HCT116 (cell line): ENCODE measurements at regions not wholly inside any gene's neighbourhood (a gene's known extent, or its start where the extent isn't known, plus 50 kb on each side); places are given as distances from the start of the nearest gene placed in this dataset.

Experiments
- ATAC-seq: fragments of 200-7000 bp; cut with Tn5 transposase; 2 replicates; pipeline ENCODE4 v1.9.1; 2020; ENCODE audit warnings: mild to moderate bottlenecking, moderate library complexity
- BruUV-seq: library from RNA; stranded (reverse); fragments of 400-500 nt; replicated peaks from 2 replicates; lab custom pipeline; 2021; lab: Mats Ljungman, UMichigan
- CTCF ChIA-PET: fragments of 300-600 bp; sonication (Branson Sonifier 250); formaldehyde crosslinking; loops from one replicate; lab custom pipeline; 2021; ENCODE audit warnings: antibody characterized with exemption; lab: Charles Lee
- POLR2A ChIA-PET: fragments of 300-600, 350-600 bp; sonication (Branson Sonifier 250); formaldehyde crosslinking; loops from one replicate; lab custom pipeline; 2021; ENCODE audit warnings: antibody characterized with exemption; lab: Charles Lee
- RAD21 ChIA-PET, 2 experiments: fragments of 300-600 bp; sonication (Branson Sonifier 250); formaldehyde crosslinking; loops; one replicate each; lab custom pipeline; 2023; ENCODE audit warnings: low total read pairs in 2 of 2; ENCODE audit not compliant: uncharacterized antibody in 2 of 2, unreplicated experiment in 2 of 2, low non-redundant PET in 1 of 2; lab: Charles Lee
- DNase-seq: peaks from one replicate; pipeline ENCODE4 v3.0.0-alpha.2; 2010; ENCODE audit warnings: low read depth, low spot score
- H2AFZ ChIP-seq: fragments of 200-600 bp; shearing (Covaris generic), sonication (generic); 2 replicates; pipeline ENCODE4 v1.6.1; 2017; ENCODE audit warnings: low read depth, mixed run types, mixed read lengths, antibody characterized with exemption, low read length; ENCODE audit not compliant: poor library complexity, severe bottlenecking
- H3K27ac ChIP-seq: 2 replicates; pipeline ENCODE4 v1.5.1; 2012; ENCODE audit warnings: low read depth, low read length
- H3K27me3 ChIP-seq: fragments of 200-600 bp; sonication (generic); 2 replicates; pipeline ENCODE4 v1.6.1; 2016; ENCODE audit warnings: mixed run types, low read length, mixed read lengths; ENCODE audit not compliant: insufficient read depth
- H3K36me3 ChIP-seq, 2 experiments: fragments of 200-500 bp in 1 of 2; fragments of 200-600 bp in 1 of 2; sonication (Bioruptor generic) in 1 of 2; sonication (generic) in 1 of 2; 2 replicates each; pipeline versions ENCODE4 v1.5.1 to v1.6.1; 2014 to 2016; ENCODE audit warnings: low read length in 2 of 2, inconsistent platforms in 1 of 2, mixed read lengths in 1 of 2, mixed run types in 1 of 2; ENCODE audit not compliant: insufficient read depth in 2 of 2, control insufficient read depth in 1 of 2
- H3K4me1 ChIP-seq, 2 experiments: fragments of 200-600 bp in 1 of 2; sonication (generic) in 1 of 2; 2 replicates each; pipeline versions ENCODE4 v1.5.1 to v1.6.1; 2012 to 2017; ENCODE audit warnings: low read length in 2 of 2, inconsistent platforms in 1 of 2, mild to moderate bottlenecking in 1 of 2, mixed read lengths in 1 of 2, mixed run types in 1 of 2, moderate library complexity in 1 of 2; ENCODE audit not compliant: insufficient read depth in 2 of 2, control insufficient read depth in 1 of 2
- H3K4me2 ChIP-seq: fragments of 200-600 bp; sonication (generic); 2 replicates; pipeline ENCODE4 v1.6.1; 2017; ENCODE audit warnings: mixed run types, low read length, mixed read lengths
- H3K4me3 ChIP-seq, 2 experiments: fragments of 200-600 bp in 1 of 2; sonication (generic) in 1 of 2; replicated peaks in 1 of 2; 2 replicates each; pipeline ENCODE4 v1.5.1; 2011 to 2016; ENCODE audit warnings: low read length in 2 of 2, control low read depth in 1 of 2, low read depth in 1 of 2, mild to moderate bottlenecking in 1 of 2, mixed read lengths in 1 of 2, mixed run types in 1 of 2
- H3K79me2 ChIP-seq: fragments of 200-600 bp; sonication (generic); 2 replicates; pipeline ENCODE4 v1.6.1; 2017; ENCODE audit warnings: mild to moderate bottlenecking, mixed run types, low read length, moderate library complexity, mixed read lengths; ENCODE audit not compliant: insufficient read depth
- H3K9ac ChIP-seq: fragments of 200-600 bp; sonication (generic); 2 replicates; pipeline ENCODE4 v1.6.1; 2016; ENCODE audit warnings: low read length, mixed read lengths
- H3K9me2 ChIP-seq: fragments of 200-600 bp; sonication (generic), shearing (Covaris generic); 2 replicates; pipeline ENCODE4 v1.6.1; 2017; ENCODE audit warnings: mixed run types, mild to moderate bottlenecking, moderate library complexity; ENCODE audit not compliant: insufficient read depth
- H3K9me3 ChIP-seq, 2 experiments: fragments of 200-500 bp in 1 of 2; fragments of 200-600 bp in 1 of 2; sonication (Bioruptor generic) in 1 of 2; sonication (generic) in 1 of 2; 2 replicates each; pipeline ENCODE4 v1.6.1; 2014 to 2017; ENCODE audit warnings: low read length in 2 of 2, mixed read lengths in 2 of 2, inconsistent platforms in 1 of 2, low read depth in 1 of 2, mild to moderate bottlenecking in 1 of 2, mixed run types in 1 of 2, moderate library complexity in 1 of 2; ENCODE audit not compliant: control insufficient read depth in 1 of 2, insufficient read depth in 1 of 2
- H4K20me1 ChIP-seq: fragments of 200-600 bp; sonication (generic), shearing (Covaris generic); 2 replicates; pipeline ENCODE4 v1.6.1; 2017; ENCODE audit warnings: mixed run types, mild to moderate bottlenecking, moderate library complexity; ENCODE audit not compliant: insufficient read depth
- CBX3 ChIP-seq: IDR thresholded peaks from 2 replicates; pipeline ENCODE4 v1.6.1; 2012; ENCODE audit warnings: low read depth
- CEBPB ChIP-seq: IDR thresholded peaks from 2 replicates; pipeline ENCODE4 v1.6.1; 2012; ENCODE audit warnings: low read depth
- EGR1 ChIP-seq: IDR thresholded peaks from 2 replicates; pipeline ENCODE4 v1.6.1; 2012; ENCODE audit warnings: low read depth
- ELF1 ChIP-seq: IDR thresholded peaks from 2 replicates; pipeline ENCODE4 v1.6.1; 2012; ENCODE audit warnings: low read depth, borderline replicate concordance
- JUND ChIP-seq: IDR thresholded peaks from 2 replicates; pipeline ENCODE4 v1.6.1; 2012
- POLR2A ChIP-seq: IDR thresholded peaks from 2 replicates; pipeline ENCODE4 v1.7.0; 2011; ENCODE audit warnings: borderline replicate concordance; ENCODE audit not compliant: insufficient read depth, insufficient read length; ENCODE audit errors: extremely low read depth
- POLR2AphosphoS5 ChIP-seq: IDR thresholded peaks from 2 replicates; pipeline ENCODE4 v1.6.1; 2011; ENCODE audit warnings: mild to moderate bottlenecking, low read depth, low read length, moderate library complexity
- RAD21 ChIP-seq: IDR thresholded peaks from 2 replicates; pipeline ENCODE4 v1.6.1; 2012; ENCODE audit warnings: low read depth, mild to moderate bottlenecking
- SIN3A ChIP-seq: IDR thresholded peaks from 2 replicates; pipeline ENCODE4 v1.6.1; 2012; ENCODE audit warnings: low read depth
- SP1 ChIP-seq: IDR thresholded peaks from 2 replicates; pipeline ENCODE4 v1.6.1; 2012; ENCODE audit warnings: low read depth
- SRF ChIP-seq: IDR thresholded peaks from 2 replicates; pipeline ENCODE4 v1.6.1; 2012; ENCODE audit warnings: low read depth
- ZFX ChIP-seq: fragments of 450-650 bp; IDR thresholded peaks from 2 replicates; pipeline ENCODE4 v1.6.1; 2017
- ZNF274 ChIP-seq: fragments of 200-500 bp; sonication (Bioruptor generic); IDR thresholded peaks from 2 replicates; pipeline ENCODE4 v1.6.1; 2014; ENCODE audit warnings: mild to moderate bottlenecking, low read depth, low read length, inconsistent platforms
- intact Hi-C: fragments of 100-400 bp; cut with micrococcal nuclease; formaldehyde crosslinking; loops from 2 replicates; pipeline ENCODE4 v1.10.0; 2022
- TF ChIP-seq, protein P1 (sequence below), 3 experiments: fragments of 200-600 bp in 1 of 3; sonication (generic) in 1 of 3; IDR thresholded peaks in 2 of 3; conservative IDR thresholded peaks in 1 of 3; 2 replicates each; pipeline ENCODE4 v1.5.1; 2012 to 2017; ENCODE audit warnings: low read depth in 2 of 3, low read length in 2 of 3, antibody characterized with exemption in 1 of 3, borderline replicate concordance in 1 of 3, control low read depth in 1 of 3, mild to moderate bottlenecking in 1 of 3, mixed read lengths in 1 of 3, mixed run types in 1 of 3, moderate library complexity in 1 of 3; ENCODE audit not compliant: insufficient read depth in 1 of 3
- TF ChIP-seq, protein P2 (sequence below): IDR thresholded peaks from 2 replicates; pipeline ENCODE4 v1.6.1; 2012; ENCODE audit warnings: low read depth
- TF ChIP-seq, protein P3 (sequence below): IDR thresholded peaks from 2 replicates; pipeline ENCODE4 v1.6.1; 2011; ENCODE audit warnings: mild to moderate bottlenecking, low read length, moderate library complexity; ENCODE audit not compliant: insufficient replicate concordance; ENCODE audit errors: extremely low read depth

DNA sequence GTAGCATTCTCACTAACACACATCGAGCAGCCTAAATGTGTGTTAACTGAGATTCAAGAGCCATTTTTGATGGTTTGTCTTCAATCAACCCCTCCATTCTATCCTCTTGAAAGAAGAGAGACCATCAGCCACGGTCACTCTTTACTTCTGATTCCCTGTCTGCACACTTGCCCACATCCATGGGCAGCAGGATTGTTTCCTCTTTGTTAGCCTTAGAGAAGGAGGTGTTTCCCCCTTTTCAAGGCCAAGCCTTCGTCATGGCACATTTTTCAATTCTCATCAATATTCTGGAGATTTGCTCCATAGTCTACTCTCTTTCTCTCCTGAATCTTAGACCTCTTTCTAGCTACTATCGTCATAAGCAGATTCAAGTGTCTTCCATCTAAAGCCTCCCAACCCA is 522.4 kb upstream of the NAALADL2 start:
- ChIA-PET POLR2A (no interaction called here), CTCF (no interaction called here), RAD21 (no interaction called here)
- Histone ChIP-seq H3K36me3 (no peaks in the 10 kb centered on the region), H2AFZ (no peak overlapping the region), H3K4me3 (no peak overlapping the region), H3K79me2 (no peaks in the 10 kb centered on the region), H3K9me2 (no peaks in the 10 kb centered on the region), H3K27ac (no peak overlapping the region), H3K27me3 (no peaks in the 10 kb centered on the region), H3K9me3 (no peaks in the 10 kb centered on the region), H3K4me1 (no peaks in the 10 kb centered on the region), H3K9ac (no peak overlapping the region), H4K20me1 (no peaks in the 10 kb centered on the region), H3K4me2 (no peak overlapping the region)
- no TSS peak for BruUV-seq
- ATAC-seq, result no peak
- TF ChIP-seq, protein P1, sequence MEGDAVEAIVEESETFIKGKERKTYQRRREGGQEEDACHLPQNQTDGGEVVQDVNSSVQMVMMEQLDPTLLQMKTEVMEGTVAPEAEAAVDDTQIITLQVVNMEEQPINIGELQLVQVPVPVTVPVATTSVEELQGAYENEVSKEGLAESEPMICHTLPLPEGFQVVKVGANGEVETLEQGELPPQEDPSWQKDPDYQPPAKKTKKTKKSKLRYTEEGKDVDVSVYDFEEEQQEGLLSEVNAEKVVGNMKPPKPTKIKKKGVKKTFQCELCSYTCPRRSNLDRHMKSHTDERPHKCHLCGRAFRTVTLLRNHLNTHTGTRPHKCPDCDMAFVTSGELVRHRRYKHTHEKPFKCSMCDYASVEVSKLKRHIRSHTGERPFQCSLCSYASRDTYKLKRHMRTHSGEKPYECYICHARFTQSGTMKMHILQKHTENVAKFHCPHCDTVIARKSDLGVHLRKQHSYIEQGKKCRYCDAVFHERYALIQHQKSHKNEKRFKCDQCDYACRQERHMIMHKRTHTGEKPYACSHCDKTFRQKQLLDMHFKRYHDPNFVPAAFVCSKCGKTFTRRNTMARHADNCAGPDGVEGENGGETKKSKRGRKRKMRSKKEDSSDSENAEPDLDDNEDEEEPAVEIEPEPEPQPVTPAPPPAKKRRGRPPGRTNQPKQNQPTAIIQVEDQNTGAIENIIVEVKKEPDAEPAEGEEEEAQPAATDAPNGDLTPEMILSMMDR (IDR thresholded peaks at IDR 0.05 in 2 of 3, conservative IDR thresholded peaks at IDR 0.05 in 1 of 3; ENCODE audit: borderline replicate concordance in 1 of 3, insufficient read depth in 1 of 3, low read depth in 2 of 3, low read length in 2 of 3), result no peak
- TF ChIP-seq POLR2A, result no peak
- no peak for TF ChIP-seq ZFX
- TF ChIP-seq CBX3, result no peak
- no peak for TF ChIP-seq ELF1
- no peak for TF ChIP-seq RAD21
- TF ChIP-seq JUND, result no peak
- no peak for TF ChIP-seq SIN3A
- no peak for TF ChIP-seq CEBPB
- no peak for TF ChIP-seq SP1
- no peak for TF ChIP-seq POLR2AphosphoS5
- TF ChIP-seq ZNF274, result no peak
- no peak for TF ChIP-seq SRF
- TF ChIP-seq, protein P2, sequence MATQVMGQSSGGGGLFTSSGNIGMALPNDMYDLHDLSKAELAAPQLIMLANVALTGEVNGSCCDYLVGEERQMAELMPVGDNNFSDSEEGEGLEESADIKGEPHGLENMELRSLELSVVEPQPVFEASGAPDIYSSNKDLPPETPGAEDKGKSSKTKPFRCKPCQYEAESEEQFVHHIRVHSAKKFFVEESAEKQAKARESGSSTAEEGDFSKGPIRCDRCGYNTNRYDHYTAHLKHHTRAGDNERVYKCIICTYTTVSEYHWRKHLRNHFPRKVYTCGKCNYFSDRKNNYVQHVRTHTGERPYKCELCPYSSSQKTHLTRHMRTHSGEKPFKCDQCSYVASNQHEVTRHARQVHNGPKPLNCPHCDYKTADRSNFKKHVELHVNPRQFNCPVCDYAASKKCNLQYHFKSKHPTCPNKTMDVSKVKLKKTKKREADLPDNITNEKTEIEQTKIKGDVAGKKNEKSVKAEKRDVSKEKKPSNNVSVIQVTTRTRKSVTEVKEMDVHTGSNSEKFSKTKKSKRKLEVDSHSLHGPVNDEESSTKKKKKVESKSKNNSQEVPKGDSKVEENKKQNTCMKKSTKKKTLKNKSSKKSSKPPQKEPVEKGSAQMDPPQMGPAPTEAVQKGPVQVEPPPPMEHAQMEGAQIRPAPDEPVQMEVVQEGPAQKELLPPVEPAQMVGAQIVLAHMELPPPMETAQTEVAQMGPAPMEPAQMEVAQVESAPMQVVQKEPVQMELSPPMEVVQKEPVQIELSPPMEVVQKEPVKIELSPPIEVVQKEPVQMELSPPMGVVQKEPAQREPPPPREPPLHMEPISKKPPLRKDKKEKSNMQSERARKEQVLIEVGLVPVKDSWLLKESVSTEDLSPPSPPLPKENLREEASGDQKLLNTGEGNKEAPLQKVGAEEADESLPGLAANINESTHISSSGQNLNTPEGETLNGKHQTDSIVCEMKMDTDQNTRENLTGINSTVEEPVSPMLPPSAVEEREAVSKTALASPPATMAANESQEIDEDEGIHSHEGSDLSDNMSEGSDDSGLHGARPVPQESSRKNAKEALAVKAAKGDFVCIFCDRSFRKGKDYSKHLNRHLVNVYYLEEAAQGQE, result no peak
- TF ChIP-seq EGR1, result no peak
- TF ChIP-seq, protein P3, sequence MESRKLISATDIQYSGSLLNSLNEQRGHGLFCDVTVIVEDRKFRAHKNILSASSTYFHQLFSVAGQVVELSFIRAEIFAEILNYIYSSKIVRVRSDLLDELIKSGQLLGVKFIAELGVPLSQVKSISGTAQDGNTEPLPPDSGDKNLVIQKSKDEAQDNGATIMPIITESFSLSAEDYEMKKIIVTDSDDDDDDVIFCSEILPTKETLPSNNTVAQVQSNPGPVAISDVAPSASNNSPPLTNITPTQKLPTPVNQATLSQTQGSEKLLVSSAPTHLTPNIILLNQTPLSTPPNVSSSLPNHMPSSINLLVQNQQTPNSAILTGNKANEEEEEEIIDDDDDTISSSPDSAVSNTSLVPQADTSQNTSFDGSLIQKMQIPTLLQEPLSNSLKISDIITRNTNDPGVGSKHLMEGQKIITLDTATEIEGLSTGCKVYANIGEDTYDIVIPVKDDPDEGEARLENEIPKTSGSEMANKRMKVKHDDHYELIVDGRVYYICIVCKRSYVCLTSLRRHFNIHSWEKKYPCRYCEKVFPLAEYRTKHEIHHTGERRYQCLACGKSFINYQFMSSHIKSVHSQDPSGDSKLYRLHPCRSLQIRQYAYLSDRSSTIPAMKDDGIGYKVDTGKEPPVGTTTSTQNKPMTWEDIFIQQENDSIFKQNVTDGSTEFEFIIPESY, result no peak
- no peak for DNase-seq
- intact Hi-C loops, result no loop called here
